Neural progenitor cell (in vitro differentiated cells): ENCODE measurements at regions not wholly inside any gene's neighbourhood (a gene's known extent, or its start where the extent isn't known, plus 50 kb on each side); places are given as distances from the start of the nearest gene placed in this dataset.

ENCODE experiments used
- DNase-seq: peaks from one replicate; pipeline ENCODE4 v3.0.0-alpha.2; 2016; ENCODE audit warnings: low spot score
- H2AFZ ChIP-seq: fragments of 200-600 bp; sonication (generic); replicated peaks from 2 replicates; pipeline ENCODE4 v1.6.1; 2016; ENCODE audit warnings: antibody characterized with exemption
- H3F3A ChIP-seq: fragments of 200-600 bp; sonication (generic); 2 replicates; pipeline ENCODE4 v1.6.1; 2016; ENCODE audit warnings: antibody characterized with exemption, low read depth
- H3K27ac ChIP-seq: fragments of 200-600 bp; sonication (generic); 2 replicates; pipeline ENCODE4 v1.5.1; 2016; ENCODE audit warnings: mild to moderate bottlenecking
- H3K27me3 ChIP-seq: fragments of 200-600 bp; sonication (generic); 2 replicates; pipeline ENCODE4 v1.6.1; 2016; ENCODE audit warnings: mild to moderate bottlenecking, moderate library complexity
- H3K36me3 ChIP-seq: fragments of 200-600 bp; sonication (generic); 2 replicates; pipeline ENCODE4 v1.5.1; 2016
- H3K4me1 ChIP-seq: fragments of 200-600 bp; sonication (generic); 2 replicates; pipeline ENCODE4 v1.6.1; 2016; ENCODE audit warnings: mixed run types
- H3K4me2 ChIP-seq: fragments of 200-600 bp; sonication (generic); 2 replicates; pipeline ENCODE4 v1.6.1; 2016
- H3K4me3 ChIP-seq: fragments of 200-600 bp; sonication (generic); 2 replicates; pipeline ENCODE4 v1.5.1; 2016
- H3K79me2 ChIP-seq: fragments of 200-600 bp; sonication (generic); 2 replicates; pipeline ENCODE4 v1.6.1; 2016; ENCODE audit warnings: low read depth
- H3K9ac ChIP-seq: fragments of 200-600 bp; sonication (generic); 2 replicates; pipeline ENCODE4 v1.6.1; 2016
- H3K9me3 ChIP-seq: fragments of 200-600 bp; sonication (generic); 2 replicates; pipeline ENCODE4 v1.5.1; 2016; ENCODE audit warnings: low read depth
- H4K20me1 ChIP-seq: fragments of 200-600 bp; sonication (generic); 2 replicates; pipeline ENCODE4 v1.6.1; 2016; ENCODE audit warnings: low read depth
- H3K27ac Mint-ChIP-seq: 3 replicates; pipeline ENCODE4 v1.8.0; 2021; ENCODE audit warnings: mixed read lengths
- H3K27me3 Mint-ChIP-seq: 2 replicates; pipeline ENCODE4 v1.8.0; 2022; ENCODE audit warnings: low read depth, mild to moderate bottlenecking, inconsistent platforms, moderate library complexity, mixed read lengths; ENCODE audit not compliant: insufficient read depth
- H3K36me3 Mint-ChIP-seq: 3 replicates; pipeline ENCODE4 v1.8.0; 2021; ENCODE audit warnings: mixed read lengths
- H3K4me1 Mint-ChIP-seq: 3 replicates; pipeline ENCODE4 v1.8.0; 2021; ENCODE audit warnings: mixed read lengths
- H3K4me3 Mint-ChIP-seq: 3 replicates; pipeline ENCODE4 v1.8.0; 2021; ENCODE audit warnings: mild to moderate bottlenecking, moderate library complexity, mixed read lengths
- H3K9me3 Mint-ChIP-seq: 3 replicates; pipeline ENCODE4 v1.8.0; 2020; ENCODE audit warnings: mixed read lengths
- EZH2 ChIP-seq: fragments of 200-600 bp; sonication (generic); IDR thresholded peaks from 2 replicates; pipeline ENCODE4 v1.6.1; 2017; ENCODE audit warnings: antibody characterized with exemption, mild to moderate bottlenecking, moderate library complexity
- EZH2phosphoT487 ChIP-seq: fragments of 200-600 bp; sonication (generic); IDR thresholded peaks from 2 replicates; pipeline ENCODE4 v1.6.1; 2017; ENCODE audit warnings: antibody characterized with exemption
- TF ChIP-seq, protein P1 (sequence below): fragments of 200-600 bp; sonication (generic); IDR thresholded peaks from 2 replicates; pipeline ENCODE4 v1.5.1; 2017; ENCODE audit warnings: antibody characterized with exemption, mild to moderate bottlenecking

DNA sequence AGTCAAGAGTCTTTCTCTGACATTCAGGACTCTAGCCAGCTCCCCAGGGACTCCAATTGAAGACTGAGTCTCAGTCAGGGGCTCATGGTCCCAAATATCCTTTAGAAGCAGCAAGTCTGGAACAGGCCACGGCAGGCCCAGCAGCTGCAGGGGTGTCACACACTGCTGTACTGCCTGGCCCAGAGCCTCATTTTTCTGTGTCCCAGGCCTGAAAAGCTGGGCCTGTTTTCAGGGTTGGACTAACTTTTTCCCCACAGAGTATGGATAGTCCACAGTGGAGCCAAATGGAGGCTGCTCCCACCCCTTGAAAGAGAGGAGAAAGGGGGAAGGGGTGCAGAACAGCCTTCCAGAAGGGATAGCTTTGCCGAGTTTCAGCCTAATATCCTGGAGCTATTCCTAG is 146.8 kb upstream of the NALF2 start:
- DNase-seq, result no peak
- TF ChIP-seq EZH2 (no peak), EZH2phosphoT487 (no peak)
- TF ChIP-seq, protein P1, sequence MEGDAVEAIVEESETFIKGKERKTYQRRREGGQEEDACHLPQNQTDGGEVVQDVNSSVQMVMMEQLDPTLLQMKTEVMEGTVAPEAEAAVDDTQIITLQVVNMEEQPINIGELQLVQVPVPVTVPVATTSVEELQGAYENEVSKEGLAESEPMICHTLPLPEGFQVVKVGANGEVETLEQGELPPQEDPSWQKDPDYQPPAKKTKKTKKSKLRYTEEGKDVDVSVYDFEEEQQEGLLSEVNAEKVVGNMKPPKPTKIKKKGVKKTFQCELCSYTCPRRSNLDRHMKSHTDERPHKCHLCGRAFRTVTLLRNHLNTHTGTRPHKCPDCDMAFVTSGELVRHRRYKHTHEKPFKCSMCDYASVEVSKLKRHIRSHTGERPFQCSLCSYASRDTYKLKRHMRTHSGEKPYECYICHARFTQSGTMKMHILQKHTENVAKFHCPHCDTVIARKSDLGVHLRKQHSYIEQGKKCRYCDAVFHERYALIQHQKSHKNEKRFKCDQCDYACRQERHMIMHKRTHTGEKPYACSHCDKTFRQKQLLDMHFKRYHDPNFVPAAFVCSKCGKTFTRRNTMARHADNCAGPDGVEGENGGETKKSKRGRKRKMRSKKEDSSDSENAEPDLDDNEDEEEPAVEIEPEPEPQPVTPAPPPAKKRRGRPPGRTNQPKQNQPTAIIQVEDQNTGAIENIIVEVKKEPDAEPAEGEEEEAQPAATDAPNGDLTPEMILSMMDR, result no peak
- no peaks in the 10 kb centered on the region for H3K36me3 Mint-ChIP-seq
- H3K9me3 Mint-ChIP-seq, result peaks cover 16% of the 10 kb centered on the region
- H3F3A ChIP-seq, result no peaks in the 10 kb centered on the region
- peak overlapping the region; percentile 17 for H2AFZ ChIP-seq
- H3K79me2 ChIP-seq, result no peaks in the 10 kb centered on the region
- H3K4me2 ChIP-seq, result no peak overlapping the region
- no peaks in the 10 kb centered on the region for H3K27me3 Mint-ChIP-seq
- H3K27ac Mint-ChIP-seq, result no peak overlapping the region
- H3K27me3 ChIP-seq, result no peaks in the 10 kb centered on the region
- H3K4me3 ChIP-seq, result no peak overlapping the region
- H3K4me3 Mint-ChIP-seq, result no peak overlapping the region
- H3K4me1 Mint-ChIP-seq, result peaks cover 3% of the 10 kb centered on the region
- H3K36me3 ChIP-seq, result no peaks in the 10 kb centered on the region
- no peak overlapping the region for H3K27ac ChIP-seq
- H3K9ac ChIP-seq, result no peak overlapping the region
- H3K4me1 ChIP-seq, result peaks cover 6% of the 10 kb centered on the region
- no peaks in the 10 kb centered on the region for H3K9me3 ChIP-seq
- H4K20me1 ChIP-seq, result no peaks in the 10 kb centered on the region

DNA sequence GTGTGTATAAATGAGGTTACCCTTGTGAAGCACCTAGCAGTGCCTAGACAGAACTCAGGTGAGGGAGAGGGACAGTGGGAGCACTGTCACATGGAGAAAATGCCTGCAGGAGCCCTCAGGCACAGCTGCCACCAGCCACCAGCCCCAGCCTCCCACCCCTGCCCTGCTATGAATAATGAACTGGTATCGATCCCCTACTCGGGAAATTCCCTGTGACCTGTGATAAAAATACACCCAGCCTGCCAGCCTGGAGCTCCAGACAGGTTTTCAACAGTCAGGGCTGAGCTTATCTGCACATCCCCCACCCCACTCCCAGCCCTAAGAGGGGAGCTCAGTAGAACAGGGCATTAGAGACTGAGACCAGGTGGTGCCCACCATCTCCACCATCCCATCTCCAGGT is 159.6 kb upstream of the PJA1 start:
- Histone ChIP-seq H3K4me1 (no peaks in the 10 kb centered on the region), H4K20me1 (no peaks in the 10 kb centered on the region), H3K79me2 (no peaks in the 10 kb centered on the region), H3K9ac (no peak overlapping the region), H3K4me2 (no peak overlapping the region), H3K27ac (no peak overlapping the region), H3K27me3 (no peaks in the 10 kb centered on the region), H3F3A (no peaks in the 10 kb centered on the region), H3K9me3 (no peaks in the 10 kb centered on the region), H2AFZ (no peak overlapping the region), H3K4me3 (no peak overlapping the region), H3K36me3 (no peaks in the 10 kb centered on the region)
- Mint-ChIP-seq H3K27me3 (peaks cover 4% of the 10 kb centered on the region), H3K4me3 (no peak overlapping the region), H3K9me3 (no peaks in the 10 kb centered on the region), H3K36me3 (no peaks in the 10 kb centered on the region), H3K27ac (no peak overlapping the region), H3K4me1 (peaks cover 4% of the 10 kb centered on the region)
- TF ChIP-seq, protein P1, result no peak
- no peak for TF ChIP-seq EZH2
- TF ChIP-seq EZH2phosphoT487, result no peak
- DNase-seq, result no peak

DNA sequence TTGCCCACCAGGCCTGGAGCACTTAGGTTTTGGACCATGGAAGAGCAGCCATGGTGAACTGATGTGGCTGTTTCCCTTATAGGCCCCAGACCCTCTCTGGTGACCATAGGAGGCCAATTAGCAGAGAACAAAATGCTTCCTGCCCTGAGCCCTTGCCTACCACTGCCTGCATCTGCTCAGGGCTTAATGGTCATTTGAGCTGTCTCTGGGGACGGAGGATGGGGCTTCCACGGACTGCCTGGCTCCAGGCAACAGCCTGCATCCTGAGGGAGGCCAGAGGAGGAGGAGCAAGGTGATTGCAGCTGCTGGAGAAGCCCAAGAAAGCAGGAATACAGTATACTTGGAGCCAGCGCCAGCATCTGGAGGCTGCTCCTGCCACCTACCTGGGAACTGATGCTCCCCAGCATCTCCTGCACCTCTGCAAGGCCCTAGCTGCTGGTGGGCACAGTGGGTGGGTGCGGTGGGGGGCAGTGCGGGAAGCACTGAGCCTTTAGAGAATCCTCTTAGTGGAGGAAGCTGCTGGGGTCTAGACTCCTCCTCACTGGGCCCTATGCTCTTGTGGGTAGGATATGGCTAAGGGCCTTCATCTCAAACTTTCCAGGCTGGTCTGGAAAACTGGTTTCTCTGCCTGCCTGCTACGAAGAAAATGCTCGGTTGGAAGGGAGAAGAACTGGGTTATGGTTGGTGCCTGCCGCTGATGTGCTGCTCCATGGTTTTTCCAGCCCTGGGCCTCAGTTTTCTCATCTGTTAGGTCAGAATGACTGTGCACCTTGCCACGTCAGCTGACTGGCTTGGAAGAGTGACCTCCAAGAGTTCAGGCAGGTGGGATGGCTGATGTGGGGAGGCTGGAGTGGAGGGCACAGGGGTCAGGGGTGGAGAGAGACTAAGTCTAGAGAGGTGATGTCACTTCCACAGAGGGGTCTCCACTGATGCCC is 158.8 kb upstream of the PJA1 start:
- peaks cover 4% of the 10 kb centered on the region for H3K27me3 Mint-ChIP-seq
- H3K36me3 Mint-ChIP-seq, result no peaks in the 10 kb centered on the region
- no peaks in the 10 kb centered on the region for H3K9me3 Mint-ChIP-seq
- Histone ChIP-seq H3K4me1 (peaks cover 1% of the 10 kb centered on the region), H3K4me3 (no peak overlapping the region), H2AFZ (no peak overlapping the region), H3F3A (no peaks in the 10 kb centered on the region), H3K36me3 (no peaks in the 10 kb centered on the region), H4K20me1 (no peaks in the 10 kb centered on the region), H3K79me2 (no peaks in the 10 kb centered on the region), H3K9me3 (no peaks in the 10 kb centered on the region), H3K27me3 (no peaks in the 10 kb centered on the region), H3K4me2 (no peak overlapping the region), H3K27ac (no peak overlapping the region), H3K9ac (no peak overlapping the region)
- no peak overlapping the region for H3K4me3 Mint-ChIP-seq
- H3K4me1 Mint-ChIP-seq, result peaks cover 4% of the 10 kb centered on the region
- peak; percentile 25 for DNase-seq
- H3K27ac Mint-ChIP-seq, result no peak overlapping the region
- TF ChIP-seq, protein P1, result no peak
- TF ChIP-seq EZH2phosphoT487 (no peak), EZH2 (no peak)
